NCI-H1092 (cell line): ENCODE measurements at regions not wholly inside any gene's neighbourhood (a gene's known extent, or its start where the extent isn't known, plus 50 kb on each side); places are given as distances from the start of the nearest gene placed in this dataset.
A peak's percentile ranks its signal among the peaks of the same experiment; 100 is the strongest.
"Not testable (repeated sequence)": the region's sequence is repeated elsewhere in the genome, so short reads cannot be mapped to it uniquely, and the experiment has no call there.

ENCODE experiments used
- DNase-seq: peaks from one replicate; lab custom pipeline; 2025; lab: John Stamatoyannopoulos, UW

GRCh38 chr10:86579883-86580520 is 58.4 kb upstream of the WAPL start:
- DNase-seq = no peak

- DNase-seq = no peak
These were observed 58.9 kb upstream of the WAPL start for GRCh38 chr10:86580521-86580891.

GRCh38 chr10:86583983-86584382 is 62.4 kb upstream of the WAPL start:
- no peak for DNase-seq

- peak; percentile 12 for DNase-seq
These were observed 63.7 kb upstream of the WAPL start for GRCh38 chr10:86585037-86585929.

- DNase-seq = no peak
These were observed 64.9 kb upstream of the WAPL start for GRCh38 chr10:86586516-86586915.

GRCh38 chr10:86588781-86589180 is 65.6 kb upstream of the OPN4 start:
- DNase-seq = not testable (repeated sequence)

- DNase-seq = no peak
These were observed 62.9 kb upstream of the OPN4 start for GRCh38 chr10:86591436-86591835.

- DNase-seq = no peak
These were observed 61.9 kb upstream of the OPN4 start for GRCh38 chr10:86592413-86592812.

GRCh38 chr10:86594535-86594934 is 59.8 kb upstream of the OPN4 start:
- no peak for DNase-seq

- DNase-seq = no peak
These were observed 58.9 kb upstream of the OPN4 start for GRCh38 chr10:86595496-86595895.

GRCh38 chr10:86596266-86596665 is 58.1 kb upstream of the OPN4 start:
- no peak for DNase-seq

GRCh38 chr10:86597306-86597705 is 57.0 kb upstream of the OPN4 start:
- no peak for DNase-seq

- DNase-seq = no peak
These were observed 56.2 kb upstream of the OPN4 start for GRCh38 chr10:86598151-86598550.

- DNase-seq = no peak
These were observed 55.3 kb upstream of the OPN4 start for GRCh38 chr10:86599041-86599440.

GRCh38 chr10:86599729-86600128 is 54.6 kb upstream of the OPN4 start:
- no peak for DNase-seq

- no peak for DNase-seq
These were observed 54.1 kb upstream of the OPN4 start for GRCh38 chr10:86600296-86600695.

GRCh38 chr10:86601956-86602602 is 52.3 kb upstream of the OPN4 start:
- DNase-seq = no peak

- no peak for DNase-seq
These were observed 51.1 kb upstream of the OPN4 start for GRCh38 chr10:86603256-86603655.
